Testis (tissue), 2 donors: ENCODE measurements at regions not wholly inside any gene's neighbourhood (a gene's known extent, or its start where the extent isn't known, plus 50 kb on each side); places are given as distances from the start of the nearest gene placed in this dataset.

Experiments
- DNase-seq: peaks from one replicate; pipeline ENCODE4 v3.0.0-alpha.2; 2019
- H3K27ac ChIP-seq, 2 donors: fragments of 200-600 bp; sonication (generic); one replicate each; pipeline ENCODE4 v1.5.1; 2019
- H3K27me3 ChIP-seq: fragments of 200-600 bp; sonication (generic); one replicate; pipeline ENCODE4 v1.5.1; 2019
- H3K36me3 ChIP-seq: fragments of 200-600 bp; sonication (generic); one replicate; pipeline ENCODE4 v1.5.1; 2017; ENCODE audit warnings: low read depth; ENCODE audit errors: missing control alignments
- H3K4me1 ChIP-seq: fragments of 200-600 bp; sonication (generic); one replicate; pipeline ENCODE4 v1.5.1; 2019
- H3K4me3 ChIP-seq, 2 donors: fragments of 200-600 bp; sonication (generic); one replicate each; pipeline ENCODE4 v1.5.1; 2017 to 2019
- H3K9me3 ChIP-seq: fragments of 200-600 bp; sonication (generic); one replicate; pipeline ENCODE4 v1.5.1; 2017
- POLR2A ChIP-seq: fragments of 450-650 bp; IDR thresholded peaks from one replicate; pipeline ENCODE4 v1.6.1; 2017; ENCODE audit warnings: antibody characterized with exemption, mild to moderate bottlenecking, moderate library complexity
- WGBS, 2 donors: methylation state at CpG; one replicate each; pipeline ENCODE4 v1.1.5; 2018; 5-methylcytosine and 5-hydroxymethylcytosine counted together
- intact Hi-C: fragments of 100-400 bp; cut with DNase I; formaldehyde crosslinking; loops from one replicate; pipeline ENCODE4 v1.15.1; 2023; ENCODE audit warnings: low total_unique reads
- TF ChIP-seq, protein P1 (sequence below), 3 experiments: fragments of 450-650 bp in 2 of 3; fragments of 200-600 bp in 1 of 3; sonication (generic) in 1 of 3; IDR thresholded peaks; one replicate each; pipeline ENCODE4 v1.5.1; 2016 to 2019; ENCODE audit warnings: antibody characterized with exemption in 3 of 3, mild to moderate bottlenecking in 2 of 3, moderate library complexity in 1 of 3

DNA sequence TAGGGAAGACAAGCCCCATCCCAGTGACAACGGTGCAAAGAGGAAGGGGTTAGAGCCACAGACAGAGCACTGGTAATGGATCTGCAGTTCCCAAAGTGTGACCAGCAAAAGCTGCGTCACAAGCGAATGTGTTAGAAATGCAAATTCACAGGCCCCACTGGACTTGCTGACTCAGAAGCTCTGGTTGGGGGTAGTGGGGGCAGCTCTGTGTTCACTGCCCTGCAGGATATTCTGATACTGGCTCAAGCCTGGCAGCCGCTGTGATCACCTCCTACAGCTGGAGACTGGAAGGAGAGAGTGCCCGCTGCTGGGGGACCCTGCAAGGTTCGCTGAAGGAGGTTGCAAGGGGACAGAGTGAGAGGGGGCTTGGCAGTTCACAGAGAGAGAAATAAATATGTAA lies 179.7 kb upstream of the CDH4 start:
- DNase-seq, result no peak
- Histone ChIP-seq H3K9me3 (no peaks in the 10 kb centered on the region), H3K27ac (no peak overlapping the region), H3K36me3 (no peaks in the 10 kb centered on the region), H3K27me3 (no peaks in the 10 kb centered on the region), H3K4me1 (no peaks in the 10 kb centered on the region), H3K4me3 (no peak overlapping the region)
- intact Hi-C loops, result no loop called here
- TF ChIP-seq, protein P1, sequence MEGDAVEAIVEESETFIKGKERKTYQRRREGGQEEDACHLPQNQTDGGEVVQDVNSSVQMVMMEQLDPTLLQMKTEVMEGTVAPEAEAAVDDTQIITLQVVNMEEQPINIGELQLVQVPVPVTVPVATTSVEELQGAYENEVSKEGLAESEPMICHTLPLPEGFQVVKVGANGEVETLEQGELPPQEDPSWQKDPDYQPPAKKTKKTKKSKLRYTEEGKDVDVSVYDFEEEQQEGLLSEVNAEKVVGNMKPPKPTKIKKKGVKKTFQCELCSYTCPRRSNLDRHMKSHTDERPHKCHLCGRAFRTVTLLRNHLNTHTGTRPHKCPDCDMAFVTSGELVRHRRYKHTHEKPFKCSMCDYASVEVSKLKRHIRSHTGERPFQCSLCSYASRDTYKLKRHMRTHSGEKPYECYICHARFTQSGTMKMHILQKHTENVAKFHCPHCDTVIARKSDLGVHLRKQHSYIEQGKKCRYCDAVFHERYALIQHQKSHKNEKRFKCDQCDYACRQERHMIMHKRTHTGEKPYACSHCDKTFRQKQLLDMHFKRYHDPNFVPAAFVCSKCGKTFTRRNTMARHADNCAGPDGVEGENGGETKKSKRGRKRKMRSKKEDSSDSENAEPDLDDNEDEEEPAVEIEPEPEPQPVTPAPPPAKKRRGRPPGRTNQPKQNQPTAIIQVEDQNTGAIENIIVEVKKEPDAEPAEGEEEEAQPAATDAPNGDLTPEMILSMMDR (IDR thresholded peaks at IDR 0.05), result no peak
- WGBS, 2 donors, result 75 to 76% methylated on average over 4 to 6 of the region's 6 CpGs

DNA sequence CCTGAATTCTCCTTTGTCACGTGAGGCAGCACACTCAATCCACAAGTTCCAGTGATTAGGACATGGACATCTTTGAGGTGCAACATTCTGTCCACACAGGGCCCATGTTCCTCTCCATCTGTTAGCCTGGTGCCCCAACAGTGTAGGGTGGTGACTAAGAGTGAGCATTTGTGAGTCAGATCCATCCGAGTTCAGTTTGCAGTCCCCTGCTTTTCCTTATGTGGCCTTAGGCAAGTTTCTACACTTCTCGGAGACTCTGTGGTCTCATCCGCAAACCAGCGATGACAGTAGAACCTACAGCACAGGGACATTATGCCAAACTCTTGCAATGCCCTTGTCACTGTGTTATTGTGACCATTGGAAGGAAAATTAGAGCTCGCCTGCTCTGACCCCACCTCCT lies 178.7 kb upstream of the CDH4 start:
- no peak for DNase-seq
- Histone ChIP-seq H3K36me3 (no peaks in the 10 kb centered on the region), H3K9me3 (no peaks in the 10 kb centered on the region), H3K4me3 (no peak overlapping the region), H3K27me3 (no peaks in the 10 kb centered on the region), H3K27ac (no peak overlapping the region), H3K4me1 (no peaks in the 10 kb centered on the region)
- intact Hi-C loops, result no loop called here
- 88 to 94% methylated on average over 4 to 6 of the region's 6 CpGs for WGBS, 2 donors
- TF ChIP-seq POLR2A, result no peak
- TF ChIP-seq, protein P1 (IDR thresholded peaks at IDR 0.05), result no peak

DNA sequence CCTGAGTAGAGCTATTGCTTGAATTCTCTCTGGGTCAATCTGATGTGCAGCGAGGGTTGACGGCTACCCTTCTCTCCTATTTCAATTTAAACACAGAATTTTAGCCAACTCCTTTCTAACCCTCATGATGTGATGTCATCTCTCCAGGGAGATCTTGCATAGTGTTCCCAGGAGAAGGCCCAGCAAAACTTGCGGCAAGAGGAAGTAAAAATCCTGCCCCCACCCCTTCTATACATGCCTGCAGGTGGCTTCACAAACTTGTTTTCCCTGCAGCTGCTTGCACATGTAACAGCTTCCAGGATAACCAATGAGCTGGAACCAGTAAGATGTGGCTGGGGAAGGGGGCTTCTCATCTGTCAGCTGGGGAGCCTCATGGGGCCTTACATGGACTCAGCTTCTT lies 169.3 kb upstream of the CDH4 start:
- no peak for DNase-seq
- Histone ChIP-seq H3K9me3 (no peaks in the 10 kb centered on the region), H3K36me3 (no peaks in the 10 kb centered on the region), H3K4me3 (no peak overlapping the region), H3K27me3 (no peaks in the 10 kb centered on the region), H3K27ac (no peak overlapping the region), H3K4me1 (no peaks in the 10 kb centered on the region)
- 92 to 97% methylated on average over 3 of the region's 3 CpGs for WGBS, 2 donors
- intact Hi-C loops, result no loop called here
- TF ChIP-seq, protein P1 (IDR thresholded peaks at IDR 0.05), result no peak
- no peak for TF ChIP-seq POLR2A

DNA sequence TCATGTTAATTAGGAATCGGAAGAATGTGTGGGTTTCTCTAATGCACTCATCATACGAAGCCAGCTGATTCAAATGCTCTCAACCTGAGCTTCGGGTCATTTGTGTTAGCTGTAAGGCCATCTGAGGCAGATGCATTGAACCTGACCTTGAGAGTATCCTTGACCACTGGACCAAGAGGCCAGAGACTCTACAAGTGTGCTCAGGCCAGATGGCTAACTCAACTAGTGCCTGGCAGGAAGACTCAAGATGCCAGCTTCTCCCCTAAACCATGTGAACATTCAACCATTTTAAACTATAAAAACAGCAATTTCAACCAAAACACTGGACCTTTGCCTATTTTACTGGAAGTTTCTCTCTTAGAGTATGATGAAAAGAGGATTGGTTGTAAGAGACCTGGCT lies 168.6 kb upstream of the CDH4 start:
- intact Hi-C loops, result no loop called here
- Histone ChIP-seq H3K4me3 (no peak overlapping the region), H3K27ac (no peak overlapping the region), H3K4me1 (no peaks in the 10 kb centered on the region), H3K36me3 (no peaks in the 10 kb centered on the region), H3K27me3 (no peaks in the 10 kb centered on the region), H3K9me3 (no peaks in the 10 kb centered on the region)
- no peak for TF ChIP-seq POLR2A
- TF ChIP-seq, protein P1 (IDR thresholded peaks at IDR 0.05), result no peak
- no peak for DNase-seq
- 67 to 76% methylated on average over 3 of the region's 3 CpGs for WGBS, 2 donors

DNA sequence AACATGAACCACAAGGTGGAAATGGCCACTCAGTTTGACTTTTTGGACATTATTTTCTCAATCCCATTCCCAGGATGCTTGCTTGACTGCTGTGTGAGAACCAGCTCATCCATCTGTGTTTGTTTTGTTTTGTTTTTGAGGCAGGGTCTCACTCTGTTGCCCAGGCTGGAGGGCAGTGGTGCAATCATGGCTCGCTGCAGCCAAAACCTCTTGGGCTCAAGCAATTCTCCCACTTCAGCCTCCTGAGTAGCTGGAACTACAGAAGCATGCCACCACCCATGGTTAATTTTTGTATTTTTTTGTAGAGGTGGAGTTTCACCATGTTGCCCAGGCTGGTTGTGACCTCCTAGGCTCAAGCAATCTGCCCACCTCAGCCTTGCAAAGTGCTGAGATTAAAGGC lies 166.0 kb upstream of the CDH4 start:
- intact Hi-C loops, result no loop called here
- Histone ChIP-seq H3K9me3 (no peaks in the 10 kb centered on the region), H3K27ac (no peak overlapping the region), H3K27me3 (no peaks in the 10 kb centered on the region), H3K4me1 (no peaks in the 10 kb centered on the region), H3K4me3 (no peak overlapping the region), H3K36me3 (no peaks in the 10 kb centered on the region)
- TF ChIP-seq, protein P1 (IDR thresholded peaks at IDR 0.05), result no peak
- TF ChIP-seq POLR2A, result no peak
- DNase-seq, result no peak
- WGBS, 2 donors, result 90 to 97% methylated on average over 1 of the region's 1 CpG
